IMR-90 (cell line): ENCODE measurements at regions not wholly inside any gene's neighbourhood (a gene's known extent, or its start where the extent isn't known, plus 50 kb on each side); places are given as distances from the start of the nearest gene placed in this dataset.

Experiments used
- ATAC-seq: fragments of 200-7000 bp; cut with Tn5 transposase; 2 replicates; pipeline ENCODE4 v1.9.1; 2020; ENCODE audit warnings: low read depth, mild to moderate bottlenecking, moderate library complexity
- BruUV-seq: library from RNA; stranded (reverse); fragments of 400-500 nt; replicated peaks from 2 replicates; lab custom pipeline; 2021; lab: Mats Ljungman, UMichigan
- CTCF ChIA-PET: fragments of 300-600 bp; formaldehyde crosslinking; extraction: SDS; loops from one replicate; lab custom pipeline; 2021; ENCODE audit warnings: antibody characterized with exemption; lab: Yijun Ruan, JAX
- POLR2A ChIA-PET: fragments of 300-600 bp; sonication (Branson Sonifier 250); formaldehyde crosslinking; loops from one replicate; lab custom pipeline; 2022; ENCODE audit warnings: antibody characterized with exemption; ENCODE audit not compliant: unreplicated experiment; lab: Charles Lee
- DNase-seq: peaks from one replicate; pipeline ENCODE4 v3.0.0; 2013
- H2AFZ ChIP-seq: replicated peaks from 2 replicates; pipeline ENCODE3; 2013; ENCODE audit warnings: low read length, mild to moderate bottlenecking; ENCODE audit not compliant: poor library complexity
- H2AK5ac ChIP-seq: 2 replicates; pipeline ENCODE4 v1.6.1; 2013; ENCODE audit warnings: low read depth, low read length, inconsistent platforms
- H2AK9ac ChIP-seq: replicated peaks from 2 replicates; pipeline ENCODE3; 2013; ENCODE audit warnings: mild to moderate bottlenecking, low read depth, low read length, moderate library complexity; ENCODE audit not compliant: poor library complexity
- H2BK120ac ChIP-seq: 2 replicates; pipeline ENCODE4 v1.6.1; 2013; ENCODE audit warnings: low read depth, low read length, inconsistent platforms
- H2BK15ac ChIP-seq: 3 replicates; pipeline ENCODE4 v1.6.1; 2013; ENCODE audit warnings: low read depth, low read length, inconsistent platforms
- H2BK20ac ChIP-seq: 2 replicates; pipeline ENCODE4 v1.6.1; 2013; ENCODE audit warnings: low read depth, mild to moderate bottlenecking, inconsistent platforms, low read length, moderate library complexity
- H2BK5ac ChIP-seq: 2 replicates; pipeline ENCODE4 v1.6.1; 2013; ENCODE audit warnings: mild to moderate bottlenecking, low read depth, low read length, inconsistent platforms; ENCODE audit not compliant: poor library complexity, severe bottlenecking
- H3K14ac ChIP-seq: replicated peaks from 2 replicates; pipeline ENCODE4 v1.6.1; 2013; ENCODE audit warnings: low read depth, low read length, inconsistent platforms
- H3K18ac ChIP-seq: 2 replicates; pipeline ENCODE4 v1.6.1; 2013; ENCODE audit warnings: low read depth, low read length, control low read depth
- H3K23ac ChIP-seq: 2 replicates; pipeline ENCODE4 v1.6.1; 2013; ENCODE audit warnings: low read depth, low read length, inconsistent platforms
- H3K27ac ChIP-seq: 2 replicates; pipeline ENCODE4 v1.5.1; 2013; ENCODE audit warnings: mild to moderate bottlenecking, control low read depth, low read length; ENCODE audit not compliant: insufficient read depth
- H3K27me3 ChIP-seq: 2 replicates; pipeline ENCODE4 v1.6.1; 2013; ENCODE audit warnings: low read length; ENCODE audit not compliant: control insufficient read depth, insufficient read depth
- H3K36me3 ChIP-seq: 2 replicates; pipeline ENCODE4 v1.6.1; 2013; ENCODE audit warnings: low read length, mixed read lengths; ENCODE audit not compliant: control insufficient read depth, insufficient read depth
- H3K4ac ChIP-seq: 2 replicates; pipeline ENCODE4 v1.6.1; 2013; ENCODE audit warnings: low read depth, low read length, inconsistent platforms
- H3K4me1 ChIP-seq: 2 replicates; pipeline ENCODE4 v1.6.1; 2013; ENCODE audit warnings: low read length, mixed read lengths; ENCODE audit not compliant: control insufficient read depth, insufficient read depth
- H3K4me2 ChIP-seq: 2 replicates; pipeline ENCODE4 v1.6.1; 2013; ENCODE audit warnings: low read depth, mild to moderate bottlenecking, control low read depth, low read length, moderate library complexity
- H3K4me3 ChIP-seq: 2 replicates; pipeline ENCODE4 v1.5.1; 2013; ENCODE audit warnings: low read depth, mild to moderate bottlenecking, control low read depth, low read length, moderate library complexity; ENCODE audit not compliant: insufficient read depth
- H3K56ac ChIP-seq: 2 replicates; pipeline ENCODE4 v1.6.1; 2013; ENCODE audit warnings: low read length, inconsistent platforms; ENCODE audit not compliant: insufficient read depth; ENCODE audit errors: extremely low read depth
- H3K79me1 ChIP-seq, 2 experiments: 2 replicates each; pipeline ENCODE4 v1.6.1; 2013; ENCODE audit warnings: low read length in 2 of 2, inconsistent platforms in 1 of 2, low read depth in 1 of 2
- H3K9ac ChIP-seq: 2 replicates; pipeline ENCODE4 v1.6.1; 2013; ENCODE audit warnings: low read depth, low read length, control low read depth
- H3K9me1 ChIP-seq: 2 replicates; pipeline ENCODE4 v1.6.1; 2013; ENCODE audit warnings: low read length, inconsistent platforms; ENCODE audit not compliant: insufficient read depth
- H3K9me3 ChIP-seq: 2 replicates; pipeline ENCODE4 v1.6.1; 2013; ENCODE audit warnings: low read length; ENCODE audit not compliant: control insufficient read depth, insufficient read depth
- H4K20me1 ChIP-seq: 2 replicates; pipeline ENCODE4 v1.6.1; 2013; ENCODE audit warnings: low read length, inconsistent platforms; ENCODE audit not compliant: insufficient read depth
- H4K5ac ChIP-seq: 2 replicates; pipeline ENCODE4 v1.6.1; 2013; ENCODE audit warnings: mild to moderate bottlenecking, low read depth, low read length, control low read depth
- H4K8ac ChIP-seq, 2 experiments: 2 replicates each; pipeline ENCODE4 v1.6.1; 2013; ENCODE audit warnings: low read depth in 2 of 2, low read length in 2 of 2, control low read depth in 1 of 2, inconsistent platforms in 1 of 2
- H4K91ac ChIP-seq: 2 replicates; pipeline ENCODE4 v1.6.1; 2013; ENCODE audit warnings: low read depth, low read length, inconsistent platforms; ENCODE audit not compliant: insufficient read depth
- BHLHE40 ChIP-seq: fragments of 150-350 bp; IDR thresholded peaks from 2 replicates; pipeline ENCODE4 v1.6.1; 2016; ENCODE audit warnings: mild to moderate bottlenecking, low read depth, low read length
- CHD1 ChIP-seq: IDR thresholded peaks from 2 replicates; pipeline ENCODE4 v1.6.1; 2012; ENCODE audit warnings: low read depth, low read length, improper control_type of control experiment
- ELK1 ChIP-seq: fragments of 150-350 bp; IDR thresholded peaks from 2 replicates; pipeline ENCODE4 v1.6.1; 2016; ENCODE audit warnings: low read depth, mild to moderate bottlenecking, low read length, moderate library complexity, borderline replicate concordance
- FOS ChIP-seq: fragments of 150-350 bp; IDR thresholded peaks from 2 replicates; pipeline ENCODE4 v1.6.1; 2016; ENCODE audit warnings: low read depth, low read length
- MAZ ChIP-seq: IDR thresholded peaks from 2 replicates; pipeline ENCODE4 v1.6.1; 2012; ENCODE audit warnings: low read depth, mild to moderate bottlenecking, low read length, improper control_type of control experiment, moderate library complexity, borderline replicate concordance
- MXI1 ChIP-seq: IDR thresholded peaks from 2 replicates; pipeline ENCODE4 v1.6.1; 2012; ENCODE audit warnings: low read depth, mild to moderate bottlenecking, low read length, moderate library complexity, borderline replicate concordance
- NFE2L2 ChIP-seq: fragments of 150-350 bp; IDR thresholded peaks from 2 replicates; pipeline ENCODE4 v1.6.1; 2016; ENCODE audit warnings: low read depth, mild to moderate bottlenecking, low read length
- POLR2A ChIP-seq: IDR thresholded peaks from 2 replicates; pipeline ENCODE4 v1.6.1; 2012; ENCODE audit warnings: mild to moderate bottlenecking, low read depth, low read length
- RAD21 ChIP-seq: IDR thresholded peaks from 2 replicates; pipeline ENCODE4 v1.6.1; 2012; ENCODE audit warnings: low read length, improper control_type of control experiment
- RCOR1 ChIP-seq: IDR thresholded peaks from 2 replicates; pipeline ENCODE4 v1.6.1; 2012; ENCODE audit warnings: mild to moderate bottlenecking, low read length, improper control_type of control experiment; ENCODE audit not compliant: insufficient replicate concordance
- SMC3 ChIP-seq: fragments of 150-350 bp; IDR thresholded peaks from 2 replicates; pipeline ENCODE4 v1.6.1; 2016; ENCODE audit warnings: low read depth, mild to moderate bottlenecking, antibody characterized with exemption, low read length, moderate library complexity
- WGBS, 2 experiments: methylation state at CpG; one replicate each; pipeline versions ENCODE4 v1.1.5 to v1.1.7; 2013; ENCODE audit warnings: missing lambda C conversion rate in 2 of 2; ENCODE audit not compliant: insufficient read length in 1 of 2; ENCODE audit errors: extremely low coverage in 2 of 2; 5-methylcytosine and 5-hydroxymethylcytosine counted together
- dilution Hi-C: fragments of 300-500 bp; cut with HindIII; formaldehyde crosslinking; loops from one replicate; pipeline ENCODE4 v1.14.3; 2018; ENCODE audit warnings: low sequenced_read_pairs; ENCODE audit not compliant: unreplicated experiment
- in situ Hi-C: fragments of 300-500 bp; cut with MboI; formaldehyde crosslinking; loops from 3 replicates; pipeline ENCODE4 v1.14.3; 2019; ENCODE audit warnings: low sequenced_read_pairs, inconsistent platforms, mixed read lengths
- intact Hi-C: fragments of 100-400 bp; cut with micrococcal nuclease; formaldehyde crosslinking; loops from 2 replicates; pipeline ENCODE4 v1.10.0; 2022
- TF ChIP-seq, protein P1 (sequence below): fragments of 150-350 bp; IDR thresholded peaks from 2 replicates; pipeline ENCODE4 v1.6.1; 2017; ENCODE audit warnings: mild to moderate bottlenecking, antibody characterized with exemption, low read length, low read depth

- Histone ChIP-seq H3K9me3 (no peaks in the 10 kb centered on the region), H2BK120ac (no peak overlapping the region), H2AK9ac (no peak overlapping the region), H3K27ac (no peak overlapping the region), H4K20me1 (no peaks in the 10 kb centered on the region), H3K27me3 (no peaks in the 10 kb centered on the region), H3K23ac (no peak overlapping the region), H3K9me1 (no peaks in the 10 kb centered on the region), H3K56ac (no peak overlapping the region), H2AK5ac (no peak overlapping the region), H3K4me2 (no peak overlapping the region), H3K14ac (no peak overlapping the region), H3K4me3 (no peak overlapping the region), H2BK15ac (no peak overlapping the region), H3K79me1 (no peaks in the 10 kb centered on the region), H3K18ac (no peak overlapping the region), H4K8ac (no peak overlapping the region), H3K36me3 (no peaks in the 10 kb centered on the region), H2BK5ac (no peak overlapping the region), H3K4ac (no peak overlapping the region), H4K5ac (no peak overlapping the region), H4K91ac (no peak overlapping the region), H2AFZ (no peak overlapping the region), H3K9ac (no peak overlapping the region), H3K4me1 (no peaks in the 10 kb centered on the region), H2BK20ac (no peak overlapping the region)
- no peak for DNase-seq
- TF ChIP-seq, protein P1, sequence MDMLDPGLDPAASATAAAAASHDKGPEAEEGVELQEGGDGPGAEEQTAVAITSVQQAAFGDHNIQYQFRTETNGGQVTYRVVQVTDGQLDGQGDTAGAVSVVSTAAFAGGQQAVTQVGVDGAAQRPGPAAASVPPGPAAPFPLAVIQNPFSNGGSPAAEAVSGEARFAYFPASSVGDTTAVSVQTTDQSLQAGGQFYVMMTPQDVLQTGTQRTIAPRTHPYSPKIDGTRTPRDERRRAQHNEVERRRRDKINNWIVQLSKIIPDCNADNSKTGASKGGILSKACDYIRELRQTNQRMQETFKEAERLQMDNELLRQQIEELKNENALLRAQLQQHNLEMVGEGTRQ = no peak
- TF ChIP-seq FOS (no peak), MXI1 (no peak), ELK1 (no peak), RCOR1 (no peak), CHD1 (no peak), RAD21 (no peak), NFE2L2 (no peak), POLR2A (no peak), BHLHE40 (no peak), SMC3 (no peak), MAZ (no peak)
- ChIA-PET POLR2A (no interaction called here), CTCF (no interaction called here)
- WGBS, 2 experiments = no CpG with 5 or more reads among the region's 3 CpGs
- intact Hi-C loops (no loop called here), in situ Hi-C loops (no loop called here), dilution Hi-C loops (no loop called here)
- BruUV-seq = no TSS peak
- no peak for ATAC-seq
Observed at GRCh38 chr2:228493852-228494251, 312.4 kb upstream of the SPHKAP start.
